Stimulated activated CD4-positive, alpha-beta T cell treated with anti-CD3 and anti-CD28 coated beads, Interleukin-15, amount 100 ng/mL, for 24 hours (primary cell): ENCODE measurements at regions not wholly inside any gene's neighbourhood (a gene's known extent, or its start where the extent isn't known, plus 50 kb on each side); places are given as distances from the start of the nearest gene placed in this dataset.
"Not testable (repeated sequence)": the region's sequence is repeated elsewhere in the genome, so short reads cannot be mapped to it uniquely, and the experiment has no call there.

Experiments
- DNase-seq: peaks from one replicate; pipeline ENCODE4 v3.0.0-alpha.2; 2020

GRCh38 chr11:79668575-79668974 is 227.7 kb upstream of the TENM4 start:
- DNase-seq, result no peak

DNA sequence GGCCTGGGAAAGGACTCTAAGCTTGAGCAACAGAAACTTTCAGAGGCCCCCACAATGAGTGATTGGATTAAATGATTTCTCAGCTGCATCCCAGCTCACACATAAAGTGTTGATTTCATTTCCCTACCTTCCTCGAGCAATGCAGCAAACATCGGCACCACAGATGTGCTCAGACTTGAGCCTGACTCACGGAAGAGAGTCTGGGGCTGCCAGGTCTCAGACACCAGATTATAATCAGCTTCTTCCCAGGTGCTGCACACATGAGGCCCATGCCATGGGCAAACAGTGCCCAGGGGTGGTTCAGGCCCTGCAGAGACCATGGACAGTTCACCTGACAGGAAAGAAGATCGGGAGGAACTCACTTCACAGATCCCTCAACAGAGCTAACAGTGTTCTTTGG is 226.6 kb upstream of the TENM4 start:
- no peak for DNase-seq

- no peak for DNase-seq
Measured at GRCh38 chr11:79663017-79663416, 222.2 kb upstream of the TENM4 start.

DNA sequence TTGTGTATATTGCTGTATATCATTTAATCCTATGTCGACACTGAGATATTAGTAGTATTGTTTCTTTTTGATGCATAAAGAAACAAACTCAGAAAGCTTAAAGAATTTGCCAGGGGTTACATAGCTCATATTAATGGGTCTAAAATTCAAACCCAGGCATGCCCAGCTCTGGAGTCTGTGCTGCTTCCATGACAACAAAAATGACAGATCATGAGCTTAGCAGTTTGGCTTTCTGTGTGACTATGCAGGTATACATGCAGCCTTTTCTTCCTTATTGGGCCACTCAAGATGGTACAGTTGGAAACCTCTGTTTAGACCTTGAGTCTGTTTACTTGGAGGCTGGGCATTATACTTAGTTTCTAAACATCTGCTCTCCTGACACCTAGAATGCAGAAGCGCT is 220.5 kb upstream of the TENM4 start:
- no peak for DNase-seq

- DNase-seq, result no peak
Measured at GRCh38 chr11:79648766-79649520, 208.1 kb upstream of the TENM4 start.

DNA sequence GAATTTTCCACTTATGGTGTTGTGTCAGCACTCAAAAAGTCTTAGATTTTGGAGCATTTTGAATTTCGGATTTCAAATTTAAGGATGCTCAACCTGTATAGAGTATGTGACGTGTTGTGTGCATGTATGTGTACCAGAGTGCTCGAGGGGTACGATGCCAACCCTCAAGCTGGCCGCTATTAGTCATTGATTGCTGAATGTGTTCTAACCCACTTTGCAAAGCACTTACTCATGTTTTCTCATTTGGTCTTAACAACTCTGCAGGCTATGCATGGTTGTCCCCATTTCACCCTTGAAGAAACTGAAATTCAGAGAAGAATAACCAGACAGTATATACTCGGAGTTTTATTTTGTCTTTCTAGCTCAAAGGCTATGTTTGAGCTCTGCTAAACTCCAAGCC is 196.4 kb upstream of the TENM4 start:
- no peak for DNase-seq

DNA sequence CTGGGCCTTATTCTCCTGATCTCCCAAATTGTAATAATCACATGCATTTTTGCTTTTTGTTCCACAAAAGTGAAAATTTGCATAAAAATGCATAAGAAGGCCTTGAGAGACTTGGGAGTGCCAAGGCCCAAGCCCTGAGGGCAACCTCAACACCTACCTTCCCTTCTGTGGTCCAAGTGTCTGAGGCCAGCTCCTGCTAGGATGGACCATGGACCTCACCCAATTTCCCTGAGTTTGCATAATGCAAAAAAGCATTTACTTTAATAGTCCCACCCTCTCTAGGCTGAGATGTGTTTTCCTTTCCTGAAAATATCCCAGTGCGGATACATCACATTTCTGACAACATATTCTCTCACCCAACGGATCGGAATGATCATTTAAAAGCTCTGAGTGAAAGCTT is 194.1 kb upstream of the TENM4 start:
- no peak for DNase-seq

- DNase-seq, result no peak
Measured at GRCh38 chr11:79627281-79627680, 186.5 kb upstream of the TENM4 start.

DNA sequence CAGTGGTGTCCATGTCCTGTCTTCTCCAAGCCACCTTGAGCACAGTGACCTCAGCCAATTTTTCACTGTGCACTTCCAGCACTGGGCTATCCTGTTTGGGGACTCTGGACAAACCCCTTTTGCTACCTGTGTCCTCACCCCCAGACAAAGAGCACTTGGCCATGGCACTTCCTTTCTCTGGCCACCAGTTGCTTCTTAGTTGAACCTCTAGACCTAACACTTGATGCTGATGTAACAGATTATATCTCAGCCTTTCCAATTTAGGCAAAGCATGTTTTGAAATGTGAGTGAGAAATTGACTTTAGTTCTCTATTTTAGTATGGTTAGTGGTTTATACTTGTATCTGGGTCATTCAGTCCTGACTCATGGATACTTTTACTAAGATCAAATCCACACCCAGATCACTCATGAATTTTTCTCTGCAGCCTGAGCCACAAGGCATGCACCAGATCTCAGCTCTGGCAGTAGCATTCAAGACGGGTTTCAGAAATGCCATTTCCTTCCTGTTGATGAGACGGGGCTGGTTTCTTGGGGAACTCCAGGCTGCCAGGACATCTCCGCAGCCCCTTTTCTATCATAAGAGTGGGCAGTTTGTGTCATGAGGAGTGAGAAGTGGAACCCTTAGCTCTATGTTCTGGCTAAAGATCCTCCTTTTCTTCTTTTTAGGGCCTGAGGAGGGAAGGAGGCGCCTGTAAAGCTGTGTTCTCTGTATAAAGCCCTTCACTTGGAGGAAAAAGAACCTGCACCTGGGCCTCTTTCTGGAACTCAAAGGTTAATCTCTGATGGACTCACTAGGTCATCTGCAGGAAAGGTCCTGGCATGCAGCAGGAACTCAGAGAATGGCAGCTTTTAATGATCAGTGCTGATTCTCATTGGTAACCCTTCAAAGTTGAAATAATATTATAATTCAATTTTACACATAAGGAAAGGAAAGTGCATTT is 185.6 kb upstream of the TENM4 start:
- DNase-seq, result no peak

- DNase-seq, result no peak
Measured at GRCh38 chr11:79623375-79623774, 182.5 kb upstream of the TENM4 start.

DNA sequence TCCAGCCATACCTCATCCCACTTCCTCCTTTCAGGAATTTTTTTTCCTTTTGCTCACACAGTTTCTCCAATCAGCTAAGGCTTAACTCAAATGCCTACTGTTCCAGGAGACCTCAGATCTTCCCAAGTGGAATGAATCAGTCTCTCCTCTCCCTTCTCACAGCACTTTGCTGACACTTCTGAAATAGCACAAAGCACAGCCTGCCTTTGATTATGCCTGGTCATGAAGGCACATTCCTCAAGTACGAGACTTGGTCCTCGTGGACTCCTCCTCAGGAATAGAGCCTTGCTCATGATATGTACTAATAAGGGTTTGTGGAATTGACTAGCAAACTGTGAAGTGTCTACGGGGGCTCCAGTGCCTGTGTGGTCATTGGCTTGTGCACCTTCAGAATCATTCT is 176.7 kb upstream of the TENM4 start:
- DNase-seq, result no peak

DNA sequence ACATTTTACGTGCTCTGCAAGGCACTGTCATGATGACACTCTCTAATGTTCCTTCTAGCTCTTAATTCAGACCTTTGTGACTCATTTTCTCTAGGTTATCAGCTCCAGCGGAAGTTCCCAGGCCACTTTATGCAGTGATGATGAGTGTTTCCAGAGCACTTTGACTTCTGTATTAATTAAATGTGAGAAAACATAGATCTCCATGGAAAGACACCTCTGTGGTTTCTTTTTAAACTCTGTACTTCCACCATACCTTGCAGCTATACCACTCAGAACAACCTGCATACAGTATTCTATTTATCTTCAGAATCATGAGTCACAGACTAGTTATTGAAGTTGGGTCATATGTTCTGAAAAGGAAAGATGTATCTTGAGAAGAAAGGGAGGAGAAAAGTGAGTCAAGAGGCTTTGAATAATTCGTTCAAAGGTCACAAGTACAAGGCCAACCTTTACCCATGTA is 175.6 kb upstream of the TENM4 start:
- no peak for DNase-seq

- no peak for DNase-seq
Measured at GRCh38 chr11:79615425-79615824, 174.6 kb upstream of the TENM4 start.

DNA sequence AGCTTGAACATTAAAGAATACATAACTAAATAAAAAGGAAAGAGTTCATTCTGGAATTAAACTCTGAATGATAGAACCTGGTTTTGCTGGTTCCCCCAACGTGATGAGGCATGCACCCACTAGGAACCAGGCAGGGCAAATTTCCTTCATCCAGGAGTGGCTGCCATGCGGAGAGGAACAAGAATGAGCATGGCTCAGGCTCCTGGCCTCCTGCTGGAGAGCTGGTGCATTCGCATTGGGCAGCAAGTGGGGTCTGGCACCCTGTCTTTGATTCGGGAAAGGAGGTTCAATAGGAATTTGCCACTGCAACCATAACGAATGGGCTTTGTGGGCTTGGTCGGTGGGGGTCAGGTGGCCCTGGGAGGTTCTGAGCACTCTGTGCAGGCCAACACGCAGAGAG is 169.8 kb upstream of the TENM4 start:
- no peak for DNase-seq

DNA sequence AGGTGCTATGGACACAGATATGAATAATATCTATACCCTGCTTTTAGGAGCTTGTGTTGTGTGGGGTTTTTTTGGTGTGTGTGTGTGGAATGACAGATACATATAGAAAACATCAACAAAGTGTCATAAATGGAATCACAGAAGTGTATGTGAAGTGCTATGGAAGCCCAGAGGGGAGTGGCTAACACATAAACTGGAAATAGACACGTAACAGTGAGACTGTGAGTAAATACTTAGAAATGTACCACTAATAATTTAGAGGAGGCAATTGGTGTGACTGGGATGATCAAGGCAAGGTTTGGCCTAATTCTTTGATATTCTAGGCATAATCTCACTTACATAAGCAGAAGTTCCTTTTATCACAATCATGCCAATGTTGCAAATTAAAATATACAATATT is 169.3 kb upstream of the TENM4 start:
- no peak for DNase-seq

GRCh38 chr11:79609511-79609910 is 168.7 kb upstream of the TENM4 start:
- no peak for DNase-seq

DNA sequence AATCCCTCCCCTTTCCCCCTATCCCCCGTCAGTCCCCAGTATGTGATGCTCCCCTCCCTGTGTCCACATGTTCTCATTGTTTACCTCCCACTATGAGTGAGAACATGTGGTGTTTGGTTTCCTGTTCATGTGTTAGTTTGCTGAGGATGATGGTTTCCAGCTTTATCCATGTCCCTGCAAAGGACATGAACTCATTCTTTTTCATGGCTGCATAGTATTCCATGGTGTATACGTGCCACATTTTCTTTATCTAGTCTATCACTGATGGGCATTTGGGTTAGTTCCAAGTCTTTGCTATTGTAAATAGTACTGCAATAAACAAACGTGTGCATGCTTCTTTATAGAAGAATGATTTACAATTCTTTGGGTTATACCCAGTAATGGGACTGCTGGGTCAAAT is 165.6 kb upstream of the TENM4 start:
- DNase-seq, result not testable (repeated sequence)

- DNase-seq, result no peak
Measured at GRCh38 chr11:79600711-79601110, 159.9 kb upstream of the TENM4 start.

GRCh38 chr11:79594834-79595233 is 154.0 kb upstream of the TENM4 start:
- DNase-seq, result no peak

DNA sequence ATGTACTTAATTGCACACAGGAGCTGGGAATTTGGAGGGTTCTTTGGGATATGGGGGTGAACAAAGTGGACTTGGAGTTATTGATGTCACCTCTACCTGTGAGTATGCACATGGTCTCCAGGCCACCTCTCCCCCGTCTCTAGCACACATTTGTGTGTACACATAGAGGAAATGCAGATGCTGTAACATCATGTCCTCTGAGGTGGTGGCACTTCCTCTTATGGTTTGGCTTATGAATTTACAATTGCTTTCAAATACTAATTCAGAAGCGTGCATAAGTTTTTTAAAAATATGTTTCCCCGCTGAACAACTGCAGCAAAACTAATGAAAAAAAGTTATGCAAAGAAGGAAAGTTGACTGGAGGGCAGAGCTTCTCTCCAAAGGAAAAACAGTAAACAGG is 152.0 kb upstream of the TENM4 start:
- DNase-seq, result no peak

GRCh38 chr11:79592406-79592805 is 151.6 kb upstream of the TENM4 start:
- DNase-seq, result no peak

GRCh38 chr11:79582434-79582833 is 141.6 kb upstream of the TENM4 start:
- DNase-seq, result no peak

- no peak for DNase-seq
Measured at GRCh38 chr11:79579063-79579462, 138.2 kb upstream of the TENM4 start.

DNA sequence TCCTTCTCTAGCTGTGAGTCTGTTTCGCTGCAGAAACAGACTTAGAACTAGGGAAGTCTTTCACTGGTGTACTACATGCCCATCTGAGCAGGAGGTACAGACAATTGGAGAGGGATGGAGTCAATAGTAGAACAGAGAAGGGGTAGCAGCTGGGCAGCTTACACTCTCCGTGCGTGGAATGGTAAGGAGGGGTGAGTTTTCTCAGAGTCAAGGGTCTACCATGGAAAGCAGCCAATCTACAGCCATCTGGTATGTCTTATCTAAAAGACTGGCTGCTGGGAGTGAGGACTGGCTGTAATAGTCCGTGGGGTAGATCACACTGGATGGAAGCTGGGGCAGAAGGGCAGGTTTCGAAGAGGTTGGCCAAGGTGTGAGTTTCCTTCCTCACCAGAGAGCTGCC is 137.3 kb upstream of the TENM4 start:
- no peak for DNase-seq
